Stimulated activated CD4-positive, alpha-beta T cell treated with anti-CD3 and anti-CD28 coated beads, TNF-alpha, amount 100 ng/mL, for 24 hours (primary cell): ENCODE measurements at regions not wholly inside any gene's neighbourhood (a gene's known extent, or its start where the extent isn't known, plus 50 kb on each side); places are given as distances from the start of the nearest gene placed in this dataset.
A peak's percentile ranks its signal among the peaks of the same experiment; 100 is the strongest.
"Not testable (repeated sequence)": the region's sequence is repeated elsewhere in the genome, so short reads cannot be mapped to it uniquely, and the experiment has no call there.

ENCODE experiments used
- DNase-seq, 3 experiments: peaks; one replicate each; pipeline ENCODE4 v3.0.0-alpha.2; 2020; ENCODE audit warnings: low read depth in 3 of 3

GRCh38 chr9:33623658-33624586, 99.9 kb downstream of the ANKRD18B start:
- peak; percentile 43 to 58 (median 51) for DNase-seq

- not testable (repeated sequence) for DNase-seq
These were observed 104.3 kb downstream of the ANKRD18B start for GRCh38 chr9:33628318-33628717.

GRCh38 chr9:33628865-33629410, 104.9 kb downstream of the ANKRD18B start:
- no peak for DNase-seq

- no peak for DNase-seq
These were observed 109.6 kb downstream of the ANKRD18B start for GRCh38 chr9:33633636-33634035.

GRCh38 chr9:33637881-33638280, 113.8 kb downstream of the ANKRD18B start:
- no peak for DNase-seq

GRCh38 chr9:33638391-33638915, 114.4 kb downstream of the ANKRD18B start:
- DNase-seq: no peak

- DNase-seq: no peak
These were observed 121.7 kb downstream of the ANKRD18B start for GRCh38 chr9:33645706-33646105.

GRCh38 chr9:33649463-33649862, 125.4 kb downstream of the ANKRD18B start:
- no peak for DNase-seq

- no peak for DNase-seq
These were observed 127.1 kb downstream of the ANKRD18B start for GRCh38 chr9:33651125-33651524.

- no peak for DNase-seq
These were observed 135.4 kb upstream of the PRSS3 start for GRCh38 chr9:33659921-33660320.

GRCh38 chr9:33660772-33661171, 134.6 kb upstream of the PRSS3 start:
- no peak for DNase-seq

- DNase-seq: no peak
These were observed 134.2 kb upstream of the PRSS3 start for GRCh38 chr9:33661176-33661575.

GRCh38 chr9:33662871-33663270, 132.5 kb upstream of the PRSS3 start:
- no peak for DNase-seq

GRCh38 chr9:33676194-33676745, 119.1 kb upstream of the PRSS3 start:
- DNase-seq: not testable (repeated sequence)

- peak in 2 of 3 experiments; percentile 0 to 24 for DNase-seq
These were observed 118.4 kb upstream of the PRSS3 start for GRCh38 chr9:33676746-33677505.

- no peak for DNase-seq
These were observed 117.9 kb upstream of the PRSS3 start for GRCh38 chr9:33677506-33677809.

GRCh38 chr9:33677961-33678360, 117.4 kb upstream of the PRSS3 start:
- DNase-seq: no peak

- no peak for DNase-seq
These were observed 112.8 kb upstream of the PRSS3 start for GRCh38 chr9:33682551-33682950.

GRCh38 chr9:33684831-33685230, 110.5 kb upstream of the PRSS3 start:
- no peak for DNase-seq

- no peak for DNase-seq
These were observed 108.4 kb upstream of the PRSS3 start for GRCh38 chr9:33686942-33687341.

- no peak for DNase-seq
These were observed 107.6 kb upstream of the PRSS3 start for GRCh38 chr9:33687779-33688178.
